Suppressor macrophage treated with lipopolysaccharide for 4 hours (primary cell): ENCODE measurements at regions not wholly inside any gene's neighbourhood (a gene's known extent, or its start where the extent isn't known, plus 50 kb on each side); places are given as distances from the start of the nearest gene placed in this dataset.

Experiments used
- DNase-seq: peaks from one replicate; pipeline ENCODE4 v3.0.0-alpha.2; 2020

DNA sequence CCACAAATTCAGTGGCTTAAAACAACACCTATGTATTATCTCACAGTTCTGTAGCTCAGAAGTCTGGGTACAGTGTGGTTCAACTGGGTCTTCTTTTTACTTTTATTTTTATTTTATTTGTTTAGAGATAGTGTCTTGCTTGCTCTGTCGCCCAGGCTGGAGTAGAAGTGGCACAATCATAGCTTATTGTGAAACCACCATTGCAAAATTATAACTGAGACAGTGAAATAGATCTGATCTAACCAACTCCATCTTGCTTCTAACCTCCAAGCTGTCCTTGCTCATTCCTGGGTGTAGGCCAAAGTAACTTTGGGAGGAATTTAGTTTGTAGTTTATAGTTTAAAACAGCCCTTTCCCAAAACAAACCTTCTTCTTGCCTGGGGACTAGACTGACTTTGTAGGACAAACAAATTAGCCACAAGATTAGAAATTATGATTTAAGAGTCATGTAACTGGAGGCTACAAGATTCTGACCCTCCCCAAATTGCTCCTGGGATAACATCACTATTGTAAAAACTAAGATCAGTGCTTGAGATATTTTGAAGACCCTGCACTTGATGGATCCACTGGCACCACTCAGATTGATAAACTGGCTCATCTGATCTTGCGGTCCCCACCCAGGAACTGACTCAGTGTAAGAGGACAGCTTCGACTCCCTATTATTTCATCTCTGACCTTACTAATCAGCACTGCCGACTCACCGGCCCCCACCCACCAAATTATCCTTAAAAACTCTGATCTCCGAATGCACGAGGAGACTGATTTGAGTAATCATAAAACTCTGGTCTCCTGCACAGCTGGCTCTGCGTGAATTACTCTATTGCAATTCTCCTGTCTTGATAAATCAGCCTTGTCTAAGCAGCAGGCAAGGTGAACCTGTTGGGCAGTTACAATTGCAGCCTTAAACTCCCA is 193.4 kb upstream of the CDYL start:
- peak; percentile 54 for DNase-seq

DNA sequence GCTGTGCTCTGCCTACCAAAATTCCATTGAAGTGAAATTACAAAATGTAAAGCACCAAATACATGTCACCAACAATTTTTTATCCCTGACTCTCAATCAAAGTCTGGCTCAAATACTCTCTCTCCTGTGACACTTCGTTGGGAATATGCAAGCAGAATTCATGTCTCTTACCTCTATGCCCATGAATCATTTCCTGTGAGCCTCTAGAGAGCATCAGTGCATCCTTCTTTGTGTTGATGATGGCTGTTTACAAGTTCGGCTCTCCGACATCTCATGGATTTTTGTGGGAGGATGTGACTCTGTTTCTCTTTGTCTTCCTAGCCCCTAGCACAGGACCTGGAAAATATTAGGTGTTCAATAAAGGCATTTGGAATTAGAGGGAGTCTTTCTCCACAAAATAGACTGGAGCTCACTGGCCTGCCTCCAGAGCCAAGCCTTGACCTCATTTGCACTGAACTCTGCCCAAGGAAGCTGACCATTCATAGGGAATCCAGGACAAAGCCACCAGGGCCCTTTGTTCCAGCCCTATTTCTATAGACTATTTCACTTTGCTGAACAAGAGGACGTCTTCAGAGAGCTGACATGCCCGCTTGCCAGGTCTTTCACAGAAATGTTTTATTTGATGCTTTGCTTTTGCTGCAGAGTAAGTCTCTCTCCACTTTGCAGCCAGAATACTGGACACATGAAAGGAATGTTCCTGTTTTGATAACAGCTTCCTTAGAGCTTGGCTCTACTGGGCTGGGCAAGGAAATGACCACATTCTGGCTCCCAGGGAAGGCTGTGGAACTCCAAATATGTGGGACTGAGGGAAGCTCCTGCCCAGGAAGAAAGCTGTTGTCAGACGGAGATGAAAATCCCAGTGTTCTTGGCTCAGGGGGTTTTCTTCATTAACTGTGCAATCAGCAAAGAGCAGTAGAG is 194.5 kb upstream of the CDYL start:
- DNase-seq = no peak

GRCh38 chr6:4580361-4580760 is 195.8 kb upstream of the CDYL start:
- no peak for DNase-seq

DNA sequence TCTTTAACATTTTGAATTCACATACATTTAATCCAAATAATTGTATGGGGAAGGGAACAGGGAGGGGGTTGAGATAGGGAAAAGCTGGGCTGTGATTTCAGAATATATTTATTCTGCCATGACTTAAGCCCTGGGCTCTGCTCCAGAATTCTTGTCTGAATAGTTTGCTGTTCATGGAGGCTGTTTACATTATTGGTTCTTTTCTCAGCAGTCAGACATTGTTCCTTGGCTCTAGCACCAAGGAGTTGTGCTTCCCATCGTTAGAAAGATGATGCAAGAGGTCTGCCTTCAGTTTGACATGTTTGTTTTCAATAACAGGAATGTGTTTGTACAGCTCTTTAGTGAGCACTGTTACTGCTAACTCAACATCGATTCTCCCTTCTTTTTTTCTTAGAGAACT is 198.8 kb upstream of the CDYL start:
- no peak for DNase-seq

DNA sequence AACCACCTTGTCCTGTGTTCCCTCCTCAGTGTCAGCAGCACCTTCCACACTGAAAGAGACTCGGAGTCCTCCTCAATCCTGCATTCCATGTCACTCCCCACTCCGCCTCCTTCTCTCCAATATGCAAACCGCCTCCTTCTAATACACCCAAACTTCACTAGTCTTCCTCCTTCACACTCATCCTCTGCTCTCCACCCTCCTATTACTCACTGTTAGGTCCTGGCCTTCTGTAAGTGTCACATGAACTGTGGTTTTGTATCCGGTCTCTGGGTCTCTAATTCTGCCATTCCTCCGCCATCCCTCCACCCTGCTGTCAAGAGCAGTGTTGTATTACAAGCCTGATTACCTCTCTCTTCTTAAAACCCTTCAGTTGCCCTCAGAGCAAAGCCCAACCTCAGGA is 200.5 kb upstream of the CDYL start:
- no peak for DNase-seq

DNA sequence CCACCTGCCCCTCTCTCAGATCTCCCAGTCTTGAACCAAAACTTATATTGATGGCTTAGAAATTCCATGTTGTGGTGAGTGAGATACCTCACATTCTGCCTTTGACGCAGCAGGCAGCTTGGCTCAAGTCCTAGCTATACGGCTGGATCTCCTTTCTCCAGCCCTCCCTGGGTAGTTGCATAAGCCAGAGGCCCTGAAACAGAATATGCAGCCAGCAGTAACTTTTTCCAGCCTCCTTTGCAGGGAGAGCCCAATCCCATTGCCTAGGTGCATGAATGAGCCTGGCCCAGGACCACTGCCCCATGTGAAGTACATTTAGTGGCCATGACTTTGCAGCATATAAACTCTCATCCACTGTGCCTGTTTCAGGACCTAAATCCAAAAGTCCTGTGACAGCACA is 202.2 kb upstream of the CDYL start:
- no peak for DNase-seq

DNA sequence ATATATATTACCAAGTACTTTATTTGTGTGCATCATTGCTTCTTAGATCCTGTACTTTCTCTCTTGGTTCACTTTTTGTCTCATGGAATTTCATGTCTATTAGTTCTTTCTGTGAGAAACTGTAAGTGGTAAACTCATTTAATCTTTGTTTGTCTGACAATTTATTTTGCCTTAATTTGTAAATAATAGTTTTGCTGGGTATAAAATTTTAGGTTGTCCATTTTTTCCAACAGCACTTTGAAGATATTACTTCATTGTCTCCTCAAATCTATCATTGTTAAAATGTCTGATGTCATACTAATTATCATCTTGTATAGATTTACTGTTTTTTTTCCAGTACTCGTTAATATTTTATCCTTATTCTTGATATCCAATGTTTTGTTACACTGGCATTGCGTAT is 205.2 kb upstream of the CDYL start:
- DNase-seq = no peak

DNA sequence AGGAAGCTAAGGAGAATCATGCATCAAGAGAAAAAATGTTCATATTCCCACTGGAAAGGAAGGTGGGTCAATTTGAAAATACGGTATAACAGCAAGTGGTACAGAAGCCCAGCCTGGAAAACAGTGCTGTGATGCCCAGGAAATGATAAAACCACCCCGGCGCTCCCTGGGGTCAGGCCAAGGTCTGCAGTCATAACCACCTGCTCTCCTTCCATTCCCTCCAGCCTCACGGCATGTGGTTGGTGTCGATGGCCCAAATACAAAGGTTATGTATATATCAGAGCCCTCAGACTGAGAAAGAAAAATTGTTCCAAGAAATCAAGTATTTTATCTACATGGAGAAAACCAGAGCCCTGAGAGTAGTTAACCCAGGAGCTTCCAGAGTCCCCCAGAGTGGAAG is 208.1 kb upstream of the CDYL start:
- no peak for DNase-seq

DNA sequence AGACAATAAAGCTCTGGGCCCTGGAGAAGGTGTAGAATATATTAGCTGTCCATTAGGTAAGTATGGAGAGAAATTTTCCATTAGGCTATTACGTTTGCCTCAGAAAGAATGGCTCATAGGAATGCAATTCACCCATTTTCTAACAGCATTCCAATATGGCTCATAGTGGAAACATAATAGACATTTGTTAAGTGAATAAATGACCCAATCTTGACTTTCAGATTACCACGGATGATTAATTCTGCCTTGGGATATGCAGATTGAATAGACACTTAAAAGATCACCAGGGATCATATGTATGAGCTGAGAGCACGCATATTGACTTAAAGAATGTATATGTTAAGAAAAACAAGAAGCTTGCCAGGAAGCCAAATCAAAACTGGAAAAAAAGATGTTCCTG is 209.1 kb upstream of the CDYL start:
- no peak for DNase-seq

GRCh38 chr6:4565301-4566250 is 210.6 kb upstream of the CDYL start:
- DNase-seq = no peak

DNA sequence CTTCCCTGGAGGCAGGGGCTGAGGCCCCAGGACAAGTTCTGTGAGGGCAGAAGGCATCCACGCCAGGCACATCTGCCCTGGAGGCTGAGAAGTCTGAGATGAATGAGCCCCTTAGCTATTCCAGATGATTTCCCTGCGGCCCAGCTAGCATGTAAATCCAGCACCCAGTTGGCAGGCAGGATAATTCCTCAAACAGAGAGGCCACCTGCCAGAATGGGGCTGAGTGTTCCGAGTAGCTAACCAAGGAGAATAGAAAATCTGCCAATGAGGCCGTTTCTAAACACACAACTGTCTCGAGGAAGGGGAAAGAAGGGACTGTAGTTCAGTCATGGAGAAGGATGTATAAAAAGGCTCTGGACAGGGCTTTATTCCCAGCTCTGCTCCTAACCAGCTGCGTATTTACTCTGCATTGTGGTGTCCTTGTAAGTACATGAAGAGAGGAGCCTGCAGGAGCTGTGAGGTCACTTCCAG is 211.4 kb upstream of the CDYL start:
- no peak for DNase-seq

DNA sequence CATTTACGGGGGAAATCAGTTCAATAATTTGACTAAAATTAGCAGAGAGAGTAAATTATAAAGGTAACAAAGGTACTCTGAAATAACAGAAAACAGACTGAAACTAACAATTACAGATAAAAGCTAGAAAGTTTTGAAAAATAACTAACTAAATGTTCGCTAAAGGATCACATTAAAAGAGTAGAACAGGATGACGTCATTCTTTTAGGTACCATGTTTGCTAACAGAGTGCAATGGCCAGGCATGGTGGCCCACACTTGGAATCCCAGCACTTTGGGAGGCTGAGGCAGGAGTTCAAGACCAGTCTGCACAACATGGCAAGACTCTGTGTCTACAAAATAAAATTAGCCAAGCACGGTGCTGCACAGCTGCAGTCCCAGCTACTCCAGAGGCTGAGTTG is 212.3 kb upstream of the CDYL start:
- no peak for DNase-seq

GRCh38 chr6:4563156-4563555 is 213.0 kb upstream of the CDYL start:
- DNase-seq = no peak

- DNase-seq = no peak
Measured at GRCh38 chr6:4561773-4562400, 214.3 kb upstream of the CDYL start.

DNA sequence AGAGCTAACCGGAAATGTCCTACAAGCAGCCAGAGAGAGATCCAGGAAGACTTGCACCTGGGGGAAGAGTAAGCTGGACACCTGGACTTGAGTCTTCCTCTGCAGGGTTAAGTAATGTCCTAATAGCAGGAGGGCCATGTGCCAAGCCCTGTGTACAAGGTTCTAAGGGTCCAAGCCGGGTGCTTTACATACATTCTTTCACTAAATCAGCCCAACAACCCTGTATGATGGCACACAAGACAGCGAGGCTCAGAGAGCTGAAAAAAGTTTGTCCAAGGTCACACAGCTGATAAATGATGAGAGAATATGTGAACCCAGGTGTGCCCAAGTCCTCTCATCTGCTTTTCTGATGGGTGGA is 215.1 kb upstream of the CDYL start:
- no peak for DNase-seq

GRCh38 chr6:4560221-4561077 is 215.8 kb upstream of the CDYL start:
- peak; percentile 11 for DNase-seq

- no peak for DNase-seq
Measured at GRCh38 chr6:4559281-4559875, 216.8 kb upstream of the CDYL start.

- no peak for DNase-seq
Measured at GRCh38 chr6:4554645-4555044, 221.6 kb upstream of the CDYL start.

DNA sequence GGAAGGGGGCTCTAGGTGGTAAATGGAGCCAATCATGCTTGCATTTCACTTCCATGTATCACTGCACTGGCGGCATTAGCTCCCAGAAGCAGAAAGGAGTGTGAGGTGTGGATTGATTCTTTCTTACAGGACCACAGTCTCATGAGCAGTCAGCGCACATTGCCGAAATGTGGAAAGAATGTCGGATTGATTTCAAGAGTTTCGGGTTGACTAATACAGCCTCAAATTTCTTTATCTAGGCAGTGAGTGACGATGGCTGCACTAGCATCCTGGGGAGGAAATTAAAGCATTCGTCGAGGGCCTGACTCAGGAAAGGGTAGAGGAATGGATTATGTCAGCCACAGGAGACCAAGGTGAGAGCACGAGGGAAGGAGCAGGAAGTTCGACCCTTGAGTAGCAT is 222.8 kb upstream of the CDYL start:
- DNase-seq = no peak

GRCh38 chr6:4550227-4550597 is 226.0 kb upstream of the CDYL start:
- DNase-seq = no peak
